Muscle layer of duodenum (tissue), 2 donors: ENCODE measurements at regions not wholly inside any gene's neighbourhood (a gene's known extent, or its start where the extent isn't known, plus 50 kb on each side); places are given as distances from the start of the nearest gene placed in this dataset.

ENCODE experiments used
- H3K27ac ChIP-seq: one replicate; pipeline ENCODE4 v1.7.0; 2013; ENCODE audit warnings: mild to moderate bottlenecking, low read length
- H3K27me3 ChIP-seq: one replicate; pipeline ENCODE4 v1.7.0; 2013; ENCODE audit warnings: low read depth, mild to moderate bottlenecking, control low read depth, low read length
- H3K36me3 ChIP-seq, 2 donors: one replicate each; pipeline ENCODE4 v1.7.0; 2013; ENCODE audit warnings: low read length in 2 of 2, control low read depth in 1 of 2, mild to moderate bottlenecking in 1 of 2; ENCODE audit not compliant: insufficient read depth in 2 of 2, control insufficient read depth in 1 of 2
- H3K4me1 ChIP-seq, 2 donors: one replicate each; pipeline ENCODE4 v1.7.0; 2013; ENCODE audit warnings: low read length in 2 of 2, mild to moderate bottlenecking in 2 of 2, control low read depth in 1 of 2, moderate library complexity in 1 of 2; ENCODE audit not compliant: insufficient read depth in 2 of 2, control insufficient read depth in 1 of 2
- H3K4me3 ChIP-seq, 2 donors: one replicate each; pipeline ENCODE4 v1.7.0; 2013; ENCODE audit warnings: low read length in 2 of 2, low read depth in 1 of 2, mild to moderate bottlenecking in 1 of 2
- H3K9me3 ChIP-seq, 2 donors: one replicate each; pipeline ENCODE4 v1.7.0; 2013; ENCODE audit warnings: low read length in 2 of 2, control low read depth in 1 of 2, mild to moderate bottlenecking in 1 of 2; ENCODE audit not compliant: control insufficient read depth in 1 of 2
- donor health status: healthy.

GRCh38 chr12:59149995-59150642 lies 229.8 kb upstream of the LRIG3 start:
- H3K27me3 ChIP-seq = no peaks in the 10 kb centered on the region
- H3K27ac ChIP-seq = no peak overlapping the region
- H3K36me3 ChIP-seq = no peaks in the 10 kb centered on the region
- no peaks in the 10 kb centered on the region for H3K9me3 ChIP-seq
- no peak overlapping the region for H3K4me3 ChIP-seq
- no peaks in the 10 kb centered on the region for H3K4me1 ChIP-seq

- no peaks in the 10 kb centered on the region for H3K27me3 ChIP-seq
- H3K36me3 ChIP-seq = no peaks in the 10 kb centered on the region
- no peak overlapping the region for H3K27ac ChIP-seq
- H3K4me3 ChIP-seq = no peak overlapping the region
- H3K4me1 ChIP-seq = no peaks in the 10 kb centered on the region
- H3K9me3 ChIP-seq = no peaks in the 10 kb centered on the region
Measured at GRCh38 chr12:59147791-59148190, 227.5 kb upstream of the LRIG3 start.

- H3K9me3 ChIP-seq = no peaks in the 10 kb centered on the region
- H3K27me3 ChIP-seq = no peaks in the 10 kb centered on the region
- H3K27ac ChIP-seq = no peak overlapping the region
- no peak overlapping the region for H3K4me3 ChIP-seq
- no peaks in the 10 kb centered on the region for H3K4me1 ChIP-seq
- H3K36me3 ChIP-seq = no peaks in the 10 kb centered on the region
Measured at GRCh38 chr12:59142183-59142790, 222.0 kb upstream of the LRIG3 start.

GRCh38 chr12:59134750-59135149 lies 214.4 kb upstream of the LRIG3 start:
- Histone ChIP-seq H3K4me3 (no peak overlapping the region), H3K4me1 (no peaks in the 10 kb centered on the region), H3K36me3 (no peaks in the 10 kb centered on the region), H3K9me3 (no peaks in the 10 kb centered on the region), H3K27me3 (no peaks in the 10 kb centered on the region), H3K27ac (no peak overlapping the region)

GRCh38 chr12:59131462-59131861 lies 211.2 kb upstream of the LRIG3 start:
- Histone ChIP-seq H3K4me1 (no peaks in the 10 kb centered on the region), H3K9me3 (no peaks in the 10 kb centered on the region), H3K4me3 (no peak overlapping the region), H3K27ac (no peak overlapping the region), H3K27me3 (no peaks in the 10 kb centered on the region), H3K36me3 (no peaks in the 10 kb centered on the region)

GRCh38 chr12:59122784-59123183 lies 202.5 kb upstream of the LRIG3 start:
- H3K27ac ChIP-seq = no peak overlapping the region

GRCh38 chr12:59121451-59121850 lies 201.1 kb upstream of the LRIG3 start:
- Histone ChIP-seq H3K4me1 (no peaks in the 10 kb centered on the region), H3K9me3 (no peaks in the 10 kb centered on the region), H3K27ac (no peak overlapping the region), H3K36me3 (no peaks in the 10 kb centered on the region), H3K27me3 (no peaks in the 10 kb centered on the region), H3K4me3 (no peak overlapping the region)

More at GRCh38 chr12:59122784-59123183, 202.5 kb upstream of the LRIG3 start:
- Histone ChIP-seq H3K4me1 (no peaks in the 10 kb centered on the region), H3K27me3 (no peaks in the 10 kb centered on the region), H3K36me3 (no peaks in the 10 kb centered on the region), H3K9me3 (no peaks in the 10 kb centered on the region), H3K4me3 (no peak overlapping the region)

GRCh38 chr12:59119676-59120075 lies 199.4 kb upstream of the LRIG3 start:
- H3K9me3 ChIP-seq = no peaks in the 10 kb centered on the region
- H3K27ac ChIP-seq = no peak overlapping the region
- H3K27me3 ChIP-seq = no peaks in the 10 kb centered on the region
- no peaks in the 10 kb centered on the region for H3K36me3 ChIP-seq
- no peak overlapping the region for H3K4me3 ChIP-seq
- no peaks in the 10 kb centered on the region for H3K4me1 ChIP-seq

- no peak overlapping the region for H3K27ac ChIP-seq
- H3K4me1 ChIP-seq = peaks cover 0 to 6% of the 10 kb centered on the region in 2 donors
- H3K27me3 ChIP-seq = no peaks in the 10 kb centered on the region
- no peaks in the 10 kb centered on the region for H3K9me3 ChIP-seq
- H3K36me3 ChIP-seq = no peaks in the 10 kb centered on the region
- H3K4me3 ChIP-seq = no peak overlapping the region
Measured at GRCh38 chr12:59118356-59118755, 198.1 kb upstream of the LRIG3 start.

- H3K9me3 ChIP-seq = no peaks in the 10 kb centered on the region
- H3K36me3 ChIP-seq = no peaks in the 10 kb centered on the region
- H3K27ac ChIP-seq = no peak overlapping the region
- H3K4me1 ChIP-seq = peaks cover 0 to 6% of the 10 kb centered on the region in 2 donors
- H3K27me3 ChIP-seq = no peaks in the 10 kb centered on the region
- H3K4me3 ChIP-seq = no peak overlapping the region
Measured at GRCh38 chr12:59115995-59116394, 195.7 kb upstream of the LRIG3 start.

- Histone ChIP-seq H3K9me3 (no peaks in the 10 kb centered on the region), H3K36me3 (no peaks in the 10 kb centered on the region), H3K27ac (no peak overlapping the region), H3K27me3 (no peaks in the 10 kb centered on the region), H3K4me1 (peaks cover 0 to 6% of the 10 kb centered on the region in 2 donors), H3K4me3 (no peak overlapping the region)
Measured at GRCh38 chr12:59115526-59115925, 195.2 kb upstream of the LRIG3 start.
